GM23248 (cell line): ENCODE measurements at regions not wholly inside any gene's neighbourhood (a gene's known extent, or its start where the extent isn't known, plus 50 kb on each side); places are given as distances from the start of the nearest gene placed in this dataset.

Source experiments
- EZH2 ChIP-seq: fragments of 200-600 bp; sonication (generic); IDR thresholded peaks from 2 replicates; pipeline ENCODE4 v1.6.1; 2018; ENCODE audit warnings: antibody characterized with exemption, mild to moderate bottlenecking; ENCODE audit not compliant: insufficient read depth, poor library complexity, severe bottlenecking
- EZH2phosphoT487 ChIP-seq: fragments of 200-600 bp; sonication (generic); IDR thresholded peaks from 2 replicates; pipeline ENCODE4 v1.6.1; 2018; ENCODE audit warnings: antibody characterized with exemption, moderate library complexity, mild to moderate bottlenecking, low read depth; ENCODE audit not compliant: insufficient read depth

GRCh38 chr4:149870008-149870407, 54.4 kb upstream of the IQCM start:
- TF ChIP-seq EZH2 (no peak), EZH2phosphoT487 (no peak)
